Endothelial cell of umbilical vein (primary cell): ENCODE measurements at regions not wholly inside any gene's neighbourhood (a gene's known extent, or its start where the extent isn't known, plus 50 kb on each side); places are given as distances from the start of the nearest gene placed in this dataset.

Experiments used
- BruUV-seq: library from RNA; stranded (reverse); fragments of 400-500 nt; replicated peaks from 2 replicates; lab custom pipeline; 2021; lab: Mats Ljungman, UMichigan
- CTCF ChIA-PET: fragments of 300-600, 350-600 bp; sonication (Branson Sonifier 250); formaldehyde crosslinking; loops from one replicate; lab custom pipeline; 2021; ENCODE audit warnings: antibody characterized with exemption, inconsistent platforms; lab: Charles Lee
- POLR2A ChIA-PET: fragments of 300-600, 350-600 bp; sonication (Branson Sonifier 250); formaldehyde crosslinking; loops from one replicate; lab custom pipeline; 2021; ENCODE audit warnings: antibody characterized with exemption, inconsistent platforms; lab: Charles Lee
- DNase-seq: peaks from one replicate; pipeline ENCODE4 v3.0.0-alpha.2; 2011; ENCODE audit warnings: low read depth, low spot score
- FAIRE-seq: peaks from 2 replicates; lab custom pipeline; 2011; peaks lifted over from hg19 to GRCh38; lab: Jason Lieb, UNC
- H2AFZ ChIP-seq: 2 replicates; pipeline ENCODE4 v1.6.0; 2012; ENCODE audit warnings: low read depth, low read length, control low read depth, inconsistent platforms
- H3K27ac ChIP-seq: 2 replicates; pipeline ENCODE4 v1.5.1; 2011; ENCODE audit warnings: low read depth, mild to moderate bottlenecking, control low read depth, low read length, moderate library complexity; ENCODE audit not compliant: insufficient read depth
- H3K27me3 ChIP-seq, 2 experiments: 2 replicates each; pipeline versions ENCODE4 v1.6.0 to v1.6.1; 2011; ENCODE audit warnings: low read length in 2 of 2, mixed read lengths in 1 of 2; ENCODE audit not compliant: control insufficient read depth in 2 of 2, insufficient read depth in 2 of 2
- H3K36me3 ChIP-seq, 2 experiments: 2 replicates in 1 of 2; 3 replicates in 1 of 2; pipeline ENCODE4 v1.5.1; 2011; ENCODE audit warnings: low read length in 2 of 2, mild to moderate bottlenecking in 1 of 2, moderate library complexity in 1 of 2; ENCODE audit not compliant: control insufficient read depth in 2 of 2, insufficient read depth in 2 of 2; ENCODE audit errors: extremely low read depth in 1 of 2
- H3K4me1 ChIP-seq: 3 replicates; pipeline ENCODE4 v1.5.1; 2011; ENCODE audit warnings: mild to moderate bottlenecking, low read length; ENCODE audit not compliant: control insufficient read depth, insufficient read depth; ENCODE audit errors: extremely low read depth
- H3K4me2 ChIP-seq: 2 replicates; pipeline ENCODE4 v1.6.1; 2011; ENCODE audit warnings: low read length, control low read depth, mixed read lengths; ENCODE audit not compliant: insufficient read depth
- H3K4me3 ChIP-seq, 3 experiments: fragments of 200-600 bp in 1 of 3; sonication (generic), shearing (Covaris generic) in 1 of 3; replicated peaks in 1 of 3; 2 replicates each; pipeline ENCODE4 v1.5.1; 2011 to 2016; ENCODE audit warnings: control low read depth in 3 of 3, low read length in 3 of 3, mild to moderate bottlenecking in 2 of 3, inconsistent platforms in 1 of 3, low read depth in 1 of 3, moderate library complexity in 1 of 3; ENCODE audit not compliant: insufficient read depth in 1 of 3
- H3K79me2 ChIP-seq: 2 replicates; pipeline ENCODE4 v1.6.0; 2012; ENCODE audit warnings: low read length, inconsistent platforms; ENCODE audit not compliant: control insufficient read depth, insufficient read depth
- H3K9ac ChIP-seq: replicated peaks from 2 replicates; pipeline ENCODE3; 2011; ENCODE audit warnings: low read length, control low read depth; ENCODE audit not compliant: insufficient read depth; ENCODE audit errors: extremely low read depth
- H3K9me1 ChIP-seq: replicated peaks from 3 replicates; pipeline ENCODE4 v1.6.0; 2011; ENCODE audit warnings: mild to moderate bottlenecking, low read length; ENCODE audit not compliant: control insufficient read depth, insufficient read depth; ENCODE audit errors: extremely low read depth
- H3K9me3 ChIP-seq: replicated peaks from 2 replicates; pipeline ENCODE4 v1.5.1; 2012; ENCODE audit warnings: low read length, inconsistent platforms; ENCODE audit not compliant: control insufficient read depth, insufficient read depth
- H4K20me1 ChIP-seq: replicated peaks from 2 replicates; pipeline ENCODE3; 2011; ENCODE audit warnings: mild to moderate bottlenecking, low read length; ENCODE audit not compliant: control insufficient read depth, insufficient read depth; ENCODE audit errors: extremely low read depth
- GATA2 ChIP-seq: IDR thresholded peaks from 2 replicates; pipeline ENCODE4 v1.7.0; 2011; ENCODE audit warnings: low read depth, mild to moderate bottlenecking, moderate library complexity, mixed read lengths, low read length; ENCODE audit not compliant: insufficient read length, insufficient read depth
- JUN ChIP-seq: IDR thresholded peaks from 2 replicates; pipeline ENCODE4 v1.6.1; 2011; ENCODE audit warnings: borderline replicate concordance, low read depth; ENCODE audit not compliant: insufficient read length, insufficient read depth
- MYC ChIP-seq: IDR thresholded peaks from one replicate; pipeline ENCODE4 v1.6.1; 2011; ENCODE audit warnings: mild to moderate bottlenecking, low read depth, low read length
- POLR2A ChIP-seq: IDR thresholded peaks from 2 replicates; pipeline ENCODE4 v1.6.1; 2012; ENCODE audit warnings: low read depth, mild to moderate bottlenecking, control low read depth, low read length
- dilution Hi-C: fragments of 300-500 bp; cut with MboI; formaldehyde crosslinking; loops from one replicate; pipeline ENCODE4 v1.15.0; 2019; ENCODE audit warnings: low sequenced_read_pairs; ENCODE audit not compliant: extremely low pct_ligation_motif_present
- intact Hi-C: fragments of 100-400 bp; cut with micrococcal nuclease; formaldehyde crosslinking; loops from one replicate; pipeline ENCODE4 v1.10.0; 2022

- CTCF ChIA-PET: no interaction called here
- H3K36me3 ChIP-seq: no peaks in the 10 kb centered on the region
- H3K9ac ChIP-seq: no peak overlapping the region
- BruUV-seq: no TSS peak
- intact Hi-C loops: no loop called here
- TF ChIP-seq GATA2 (no peak), JUN (no peak)
- H3K9me3 ChIP-seq: no peaks in the 10 kb centered on the region
- H3K4me1 ChIP-seq: no peaks in the 10 kb centered on the region
- H2AFZ ChIP-seq: no peak overlapping the region
- DNase-seq: no peak
- no peak overlapping the region for H3K4me3 ChIP-seq
- no peaks in the 10 kb centered on the region for H3K9me1 ChIP-seq
- POLR2A ChIA-PET: no interaction called here
- peaks cover 0 to 8% of the 10 kb centered on the region in 2 experiments for H3K27me3 ChIP-seq
- H3K4me2 ChIP-seq: no peak overlapping the region
- no peak overlapping the region for H3K27ac ChIP-seq
- dilution Hi-C loops: no loop called here
- FAIRE-seq: no peak
- H3K79me2 ChIP-seq: no peaks in the 10 kb centered on the region
- H4K20me1 ChIP-seq: no peaks in the 10 kb centered on the region
Measured at GRCh38 chr10:21205328-21205727, 308.2 kb upstream of the NEBL start.

GRCh38 chr10:21203473-21204107, 306.5 kb upstream of the NEBL start:
- ChIA-PET POLR2A (no interaction called here), CTCF (interaction anchor here (1.0 kb wide), 1 partner anchor 60 kb away, joined by 3 read pairs; no protein-coding TSS in a partner anchor)
- Histone ChIP-seq H3K9me3 (no peaks in the 10 kb centered on the region), H3K4me3 (no peak overlapping the region), H3K9me1 (no peaks in the 10 kb centered on the region), H3K36me3 (no peaks in the 10 kb centered on the region), H3K4me2 (no peak overlapping the region), H3K79me2 (no peaks in the 10 kb centered on the region), H3K27me3 (peaks cover 0 to 8% of the 10 kb centered on the region in 2 experiments), H3K27ac (no peak overlapping the region), H4K20me1 (no peaks in the 10 kb centered on the region), H2AFZ (no peak overlapping the region), H3K4me1 (no peaks in the 10 kb centered on the region), H3K9ac (no peak overlapping the region)
- dilution Hi-C loops: no loop called here
- FAIRE-seq (no peak), DNase-seq (no peak)
- intact Hi-C loops: no loop called here
- TF ChIP-seq MYC (no peak), POLR2A (no peak), GATA2 (no peak)
- no TSS peak for BruUV-seq
